ENCODE measurements at regions not wholly inside any gene's neighbourhood (a gene's known extent, or its start where the extent isn't known, plus 50 kb on each side); places are given as distances from the start of the nearest gene placed in this dataset.

DNA sequence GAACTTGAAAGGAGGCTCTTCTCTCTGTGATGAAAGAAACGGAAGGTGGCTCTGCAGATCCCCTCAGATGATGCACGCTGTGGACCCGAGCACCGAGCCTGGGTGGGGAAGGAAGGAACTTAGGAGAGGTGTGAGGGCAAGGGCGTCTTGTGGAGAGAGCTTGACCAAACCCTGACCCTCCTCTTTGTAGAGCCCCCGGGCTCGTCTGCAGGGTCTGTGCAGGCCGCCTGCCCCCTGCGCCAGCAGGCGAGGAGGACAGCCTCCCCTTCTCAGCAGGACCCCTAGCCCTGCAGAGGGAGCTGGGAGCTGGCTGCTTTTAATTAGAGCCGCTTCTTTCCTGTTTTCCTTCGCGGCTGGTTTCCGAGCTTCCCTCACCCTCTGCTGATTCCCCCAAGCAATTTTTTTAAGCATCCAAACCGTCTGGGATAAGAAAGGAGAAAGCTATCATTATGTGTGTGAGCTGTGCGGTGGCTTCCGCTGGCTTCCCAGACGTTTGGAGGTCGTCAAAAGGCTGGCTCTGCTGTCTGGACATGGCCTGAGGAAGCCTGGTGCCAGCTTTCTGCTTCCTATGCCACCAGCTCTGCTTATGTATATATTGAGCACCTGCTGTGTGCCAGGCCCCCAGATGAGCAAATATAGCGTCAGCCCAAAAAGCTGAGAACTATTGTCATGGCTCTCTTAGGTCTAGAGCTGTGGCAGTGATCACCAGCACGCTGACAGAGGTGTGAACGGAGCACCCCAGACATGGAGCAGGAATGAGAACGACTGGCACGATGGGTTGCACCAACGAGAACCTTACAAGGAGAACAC is 160.2 kb upstream of the IRF2BP2 start (continued):
- TF ChIP-seq, protein P1, sequence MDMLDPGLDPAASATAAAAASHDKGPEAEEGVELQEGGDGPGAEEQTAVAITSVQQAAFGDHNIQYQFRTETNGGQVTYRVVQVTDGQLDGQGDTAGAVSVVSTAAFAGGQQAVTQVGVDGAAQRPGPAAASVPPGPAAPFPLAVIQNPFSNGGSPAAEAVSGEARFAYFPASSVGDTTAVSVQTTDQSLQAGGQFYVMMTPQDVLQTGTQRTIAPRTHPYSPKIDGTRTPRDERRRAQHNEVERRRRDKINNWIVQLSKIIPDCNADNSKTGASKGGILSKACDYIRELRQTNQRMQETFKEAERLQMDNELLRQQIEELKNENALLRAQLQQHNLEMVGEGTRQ (IDR thresholded peaks at IDR 0.05; ENCODE audit: borderline replicate concordance, low read depth, low read length): no peak
- TF ChIP-seq, protein P2, sequence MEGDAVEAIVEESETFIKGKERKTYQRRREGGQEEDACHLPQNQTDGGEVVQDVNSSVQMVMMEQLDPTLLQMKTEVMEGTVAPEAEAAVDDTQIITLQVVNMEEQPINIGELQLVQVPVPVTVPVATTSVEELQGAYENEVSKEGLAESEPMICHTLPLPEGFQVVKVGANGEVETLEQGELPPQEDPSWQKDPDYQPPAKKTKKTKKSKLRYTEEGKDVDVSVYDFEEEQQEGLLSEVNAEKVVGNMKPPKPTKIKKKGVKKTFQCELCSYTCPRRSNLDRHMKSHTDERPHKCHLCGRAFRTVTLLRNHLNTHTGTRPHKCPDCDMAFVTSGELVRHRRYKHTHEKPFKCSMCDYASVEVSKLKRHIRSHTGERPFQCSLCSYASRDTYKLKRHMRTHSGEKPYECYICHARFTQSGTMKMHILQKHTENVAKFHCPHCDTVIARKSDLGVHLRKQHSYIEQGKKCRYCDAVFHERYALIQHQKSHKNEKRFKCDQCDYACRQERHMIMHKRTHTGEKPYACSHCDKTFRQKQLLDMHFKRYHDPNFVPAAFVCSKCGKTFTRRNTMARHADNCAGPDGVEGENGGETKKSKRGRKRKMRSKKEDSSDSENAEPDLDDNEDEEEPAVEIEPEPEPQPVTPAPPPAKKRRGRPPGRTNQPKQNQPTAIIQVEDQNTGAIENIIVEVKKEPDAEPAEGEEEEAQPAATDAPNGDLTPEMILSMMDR (IDR thresholded peaks at IDR 0.05): no peak
- TF ChIP-seq RCOR1 (IDR thresholded peaks at IDR 0.05; ENCODE audit: low read length) (peak; percentile 18; the same call in 1 of the 2 replicates), RFX5 (IDR thresholded peaks at IDR 0.05; ENCODE audit: low read length) (no peak), SMC3 (IDR thresholded peaks at IDR 0.05; ENCODE audit: low read depth, low read length) (no peak; the same call in 1 of the 2 replicates), MXI1 (IDR thresholded peaks at IDR 0.05; ENCODE audit: low read depth, low read length) (0 out of 2 replicates have a peak, but pooled peaks have one; percentile 31), JUND (IDR thresholded peaks at IDR 0.05) (no peak), GATA2 (CRISPR knock-in tag; IDR thresholded peaks at IDR 0.05) (no peak)

DNA sequence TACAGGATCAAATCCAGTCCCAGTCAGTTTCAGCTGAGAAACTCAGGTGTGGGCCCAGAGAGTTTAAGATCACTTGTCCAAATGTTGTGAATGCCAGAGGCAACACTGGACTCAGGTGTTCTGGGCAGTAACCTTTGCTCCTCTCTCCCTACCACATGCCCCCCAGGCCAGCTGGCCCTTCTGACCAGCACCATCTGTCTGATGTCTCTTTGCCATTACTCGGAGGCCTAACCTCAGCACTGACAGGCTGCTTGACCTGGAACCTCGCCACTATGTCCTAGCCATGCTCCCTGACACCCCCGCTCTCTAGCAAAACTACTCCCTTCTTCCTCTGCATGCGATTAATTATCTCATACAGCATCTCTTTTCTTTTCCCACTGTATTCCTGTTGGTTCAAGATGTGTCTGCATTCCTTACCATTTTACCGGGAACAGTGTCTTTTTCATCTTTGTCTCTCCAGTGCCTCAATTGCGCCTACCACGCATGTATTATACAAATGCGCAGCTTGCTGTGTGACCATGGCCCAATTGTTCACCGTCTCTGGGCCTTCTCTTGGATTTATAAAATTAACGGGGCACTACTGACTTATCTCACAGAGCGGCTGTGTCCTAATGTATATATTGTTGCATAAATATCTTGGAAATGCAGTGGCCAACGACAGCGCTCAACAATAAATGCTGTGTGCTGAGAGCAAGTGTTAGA is 159.5 kb upstream of the IRF2BP2 start:
- H3K9ac ChIP-seq: no peak overlapping the region
- ChIA-PET CTCF (interaction anchor here (0.6 to 2.1 kb wide), 5 partner anchors 34 to 314 kb away, joined by 3 to 9 read pairs (median 4); no protein-coding TSS in a partner anchor), POLR2A (interaction anchor here (0.9 to 2.5 kb wide), 6 partner anchors 46 to 201 kb away, joined by 3 to 18 read pairs (median 8); partner anchors contain the start of gene IRF2BP2)
- no peaks in the 10 kb centered on the region for H3F3A ChIP-seq (replicated peaks; ENCODE audit: insufficient read depth)
- no peaks in the 10 kb centered on the region for H3K9me2 ChIP-seq
- whole genome bisulfite sequencing (ENCODE audit: low lambda C conversion rate): 93% methylated on average over 13 of the region's 13 CpGs
- no peaks in the 10 kb centered on the region for H3K79me2 ChIP-seq (ENCODE audit: insufficient read depth)
- no peak overlapping the region for H2AFZ ChIP-seq (ENCODE audit: low read depth)
- peak overlapping the region in 1 of 2 experiments; percentile 92; a peak in 2 of 4 replicates for H3K27ac ChIP-seq (ENCODE audit: low read depth in 2 of 2, low read length in 1 of 2)
- no peak overlapping the region for H3K4me2 ChIP-seq
- no peaks in the 10 kb centered on the region for H3K9me3 ChIP-seq
- DNase-seq: no peak
- H3K4me3 ChIP-seq (ENCODE audit: low read depth in 2 of 2, low read length in 1 of 2): no peak overlapping the region
- no peaks in the 10 kb centered on the region for H4K20me1 ChIP-seq (ENCODE audit: insufficient read depth)
- H3K4me1 ChIP-seq (ENCODE audit: control insufficient read depth in 1 of 2, insufficient read depth in 2 of 2, low read depth in 1 of 2, low read length in 1 of 2): peaks cover 12 to 44% of the 10 kb centered on the region in 2 experiments
- no peaks in the 10 kb centered on the region for H3K36me3 ChIP-seq (replicated peaks in 1 of 2; ENCODE audit: control insufficient read depth in 1 of 2, insufficient read depth in 2 of 2, low read length in 1 of 2)
- H3K27me3 ChIP-seq (ENCODE audit: insufficient read depth): no peaks in the 10 kb centered on the region
- TF ChIP-seq, protein P3, sequence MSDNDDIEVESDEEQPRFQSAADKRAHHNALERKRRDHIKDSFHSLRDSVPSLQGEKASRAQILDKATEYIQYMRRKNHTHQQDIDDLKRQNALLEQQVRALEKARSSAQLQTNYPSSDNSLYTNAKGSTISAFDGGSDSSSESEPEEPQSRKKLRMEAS (IDR thresholded peaks at IDR 0.05; ENCODE audit: low read depth): no peak
- TF ChIP-seq NRF1 (IDR thresholded peaks at IDR 0.05; ENCODE audit: low read depth, low read length): no peak
- no peak for TF ChIP-seq NFIC (IDR thresholded peaks at IDR 0.05; ENCODE audit: borderline replicate concordance)
- no peak for TF ChIP-seq RCOR1 (IDR thresholded peaks at IDR 0.05; ENCODE audit: low read length)
- no peak for TF ChIP-seq RXRA (IDR thresholded peaks at IDR 0.05; ENCODE audit: borderline replicate concordance, low read depth)
- no peak for TF ChIP-seq FOXM1 (IDR thresholded peaks at IDR 0.05; ENCODE audit: low read depth)
- TF ChIP-seq RAD21 (IDR thresholded peaks at IDR 0.05; ENCODE audit: low read length): no peak
- TF ChIP-seq MEF2A (IDR thresholded peaks at IDR 0.05; ENCODE audit: borderline replicate concordance, low read depth): no peak
- TF ChIP-seq GATA2 (CRISPR knock-in tag; IDR thresholded peaks at IDR 0.05): no peak
- TF ChIP-seq, protein P2 (IDR thresholded peaks at IDR 0.05): no peak
- TF ChIP-seq TAF1 (IDR thresholded peaks at IDR 0.05; ENCODE audit: borderline replicate concordance, low read depth, low read length): no peak
- no peak for TF ChIP-seq TEAD4 (IDR thresholded peaks at IDR 0.05; ENCODE audit: borderline replicate concordance, insufficient read depth)
- TF ChIP-seq, protein P4, sequence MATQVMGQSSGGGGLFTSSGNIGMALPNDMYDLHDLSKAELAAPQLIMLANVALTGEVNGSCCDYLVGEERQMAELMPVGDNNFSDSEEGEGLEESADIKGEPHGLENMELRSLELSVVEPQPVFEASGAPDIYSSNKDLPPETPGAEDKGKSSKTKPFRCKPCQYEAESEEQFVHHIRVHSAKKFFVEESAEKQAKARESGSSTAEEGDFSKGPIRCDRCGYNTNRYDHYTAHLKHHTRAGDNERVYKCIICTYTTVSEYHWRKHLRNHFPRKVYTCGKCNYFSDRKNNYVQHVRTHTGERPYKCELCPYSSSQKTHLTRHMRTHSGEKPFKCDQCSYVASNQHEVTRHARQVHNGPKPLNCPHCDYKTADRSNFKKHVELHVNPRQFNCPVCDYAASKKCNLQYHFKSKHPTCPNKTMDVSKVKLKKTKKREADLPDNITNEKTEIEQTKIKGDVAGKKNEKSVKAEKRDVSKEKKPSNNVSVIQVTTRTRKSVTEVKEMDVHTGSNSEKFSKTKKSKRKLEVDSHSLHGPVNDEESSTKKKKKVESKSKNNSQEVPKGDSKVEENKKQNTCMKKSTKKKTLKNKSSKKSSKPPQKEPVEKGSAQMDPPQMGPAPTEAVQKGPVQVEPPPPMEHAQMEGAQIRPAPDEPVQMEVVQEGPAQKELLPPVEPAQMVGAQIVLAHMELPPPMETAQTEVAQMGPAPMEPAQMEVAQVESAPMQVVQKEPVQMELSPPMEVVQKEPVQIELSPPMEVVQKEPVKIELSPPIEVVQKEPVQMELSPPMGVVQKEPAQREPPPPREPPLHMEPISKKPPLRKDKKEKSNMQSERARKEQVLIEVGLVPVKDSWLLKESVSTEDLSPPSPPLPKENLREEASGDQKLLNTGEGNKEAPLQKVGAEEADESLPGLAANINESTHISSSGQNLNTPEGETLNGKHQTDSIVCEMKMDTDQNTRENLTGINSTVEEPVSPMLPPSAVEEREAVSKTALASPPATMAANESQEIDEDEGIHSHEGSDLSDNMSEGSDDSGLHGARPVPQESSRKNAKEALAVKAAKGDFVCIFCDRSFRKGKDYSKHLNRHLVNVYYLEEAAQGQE (IDR thresholded peaks at IDR 0.05; ENCODE audit: low read depth, low read length): no peak
- TF ChIP-seq, protein P5, sequence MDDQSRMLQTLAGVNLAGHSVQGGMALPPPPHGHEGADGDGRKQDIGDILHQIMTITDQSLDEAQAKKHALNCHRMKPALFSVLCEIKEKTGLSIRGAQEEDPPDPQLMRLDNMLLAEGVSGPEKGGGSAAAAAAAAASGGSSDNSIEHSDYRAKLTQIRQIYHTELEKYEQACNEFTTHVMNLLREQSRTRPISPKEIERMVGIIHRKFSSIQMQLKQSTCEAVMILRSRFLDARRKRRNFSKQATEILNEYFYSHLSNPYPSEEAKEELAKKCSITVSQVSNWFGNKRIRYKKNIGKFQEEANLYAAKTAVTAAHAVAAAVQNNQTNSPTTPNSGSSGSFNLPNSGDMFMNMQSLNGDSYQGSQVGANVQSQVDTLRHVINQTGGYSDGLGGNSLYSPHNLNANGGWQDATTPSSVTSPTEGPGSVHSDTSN (IDR thresholded peaks at IDR 0.05): no peak

Data from SK-N-SH (cell line).